Suprapubic skin (tissue), 3 donors: ENCODE measurements at regions not wholly inside any gene's neighbourhood (a gene's known extent, or its start where the extent isn't known, plus 50 kb on each side); places are given as distances from the start of the nearest gene placed in this dataset.

Source experiments
- CTCF ChIP-seq, 2 donors: fragments of 200-600 bp in 1 of 2; fragments of 450-650 bp in 1 of 2; sonication (generic) in 1 of 2; IDR thresholded peaks; one replicate each; pipeline ENCODE4 v1.5.1; 2016 to 2019; ENCODE audit warnings: antibody characterized with exemption in 2 of 2, mild to moderate bottlenecking in 1 of 2, moderate library complexity in 1 of 2
- EP300 ChIP-seq: sonication (generic); formaldehyde crosslinking; IDR thresholded peaks from one replicate; pipeline ENCODE4 v1.6.1; 2017; ENCODE audit warnings: antibody characterized with exemption

- TF ChIP-seq EP300, result no peak
- TF ChIP-seq CTCF (IDR thresholded peaks at IDR 0.05), result no peak
Measured at GRCh38 chr20:12156252-12156651, 238.6 kb downstream of the BTBD3 start.
